ENCODE measurements at regions not wholly inside any gene's neighbourhood (a gene's known extent, or its start where the extent isn't known, plus 50 kb on each side); places are given as distances from the start of the nearest gene placed in this dataset.
"Not testable (repeated sequence)": the region's sequence is repeated elsewhere in the genome, so short reads cannot be mapped to it uniquely, and the experiment has no call there.

DNA sequence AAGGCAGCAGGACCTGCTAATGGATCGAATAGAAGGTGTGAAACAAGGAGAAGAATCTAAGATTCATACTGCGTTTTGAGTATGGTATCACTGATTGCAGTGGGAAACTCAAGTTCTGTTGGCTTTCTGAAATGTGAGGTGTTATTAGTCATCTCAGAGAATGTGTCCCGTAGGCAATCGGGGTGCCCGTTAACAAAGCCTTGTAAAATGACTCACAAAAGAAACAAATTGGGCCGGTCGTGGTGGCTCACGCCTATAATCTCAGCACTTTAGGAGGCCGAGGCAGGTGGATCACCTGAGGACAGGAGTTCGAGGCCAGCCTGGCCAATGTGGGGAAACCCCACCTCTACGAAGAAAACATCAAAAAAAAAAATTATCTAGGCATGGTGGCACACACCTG is 118.2 kb upstream of the C7orf33 start:
- DNase-seq, result no peak

DNA sequence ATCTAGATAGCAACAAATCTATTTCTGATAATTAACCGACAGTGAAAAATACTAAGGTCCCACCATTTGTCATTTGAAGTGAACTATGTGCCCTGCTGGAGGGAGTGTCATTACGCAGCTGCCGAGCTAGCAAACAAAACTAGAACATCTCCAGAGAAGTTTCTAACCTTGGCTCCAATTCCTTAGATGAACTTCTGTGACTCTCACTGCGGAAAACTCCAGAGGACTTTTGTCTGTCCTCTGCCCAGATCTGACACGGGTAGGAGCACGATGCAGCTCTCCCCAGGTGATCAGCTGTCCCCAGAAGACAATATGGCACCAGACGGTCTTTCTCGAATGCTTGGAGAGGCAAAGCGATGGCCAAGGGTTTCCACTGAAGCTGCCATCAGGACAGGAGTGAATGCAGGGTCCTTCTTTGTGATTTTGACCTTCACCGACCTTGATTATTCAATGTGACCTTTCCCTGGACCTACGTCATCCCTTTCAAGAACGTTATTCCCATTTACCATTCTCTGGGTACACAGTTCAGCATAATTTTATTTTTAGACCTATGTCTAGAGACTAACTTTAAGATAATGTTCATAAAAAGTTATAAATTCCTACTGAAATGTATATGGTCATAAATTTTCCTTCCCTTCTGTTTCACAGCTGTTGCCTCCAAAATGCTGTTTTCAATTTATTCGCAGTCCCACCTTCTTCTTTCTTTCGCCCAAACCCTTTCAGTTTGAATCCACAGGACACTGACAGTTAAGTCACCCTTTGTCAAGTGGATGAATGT is 116.7 kb upstream of the C7orf33 start:
- peak; percentile 14 for DNase-seq

DNA sequence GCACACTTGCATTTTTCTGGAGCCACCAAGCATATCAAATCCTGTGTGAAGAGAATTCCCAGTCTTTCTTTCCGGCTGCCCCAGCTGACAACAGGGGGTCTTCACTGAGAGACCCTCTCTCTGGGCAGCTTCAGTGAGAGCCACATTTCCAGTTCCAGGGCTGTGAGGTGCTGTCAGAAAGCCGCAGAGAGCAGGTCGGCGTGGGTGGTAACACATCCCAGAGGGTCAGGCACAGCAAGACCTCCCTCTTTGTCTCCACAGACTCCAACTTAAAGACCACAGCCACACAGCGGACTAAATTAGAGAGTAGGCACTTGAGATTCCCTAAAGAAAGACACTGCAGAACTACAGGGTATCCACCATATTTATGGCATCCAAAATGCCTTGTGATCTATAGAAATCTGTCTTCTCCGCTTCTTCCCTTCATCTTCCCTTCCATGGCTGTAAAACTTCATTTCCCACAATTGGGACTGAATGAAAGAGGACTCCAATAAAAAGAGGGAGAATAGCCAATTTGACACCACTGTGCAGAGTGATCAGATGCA is 116.0 kb upstream of the C7orf33 start:
- DNase-seq, result no peak

DNA sequence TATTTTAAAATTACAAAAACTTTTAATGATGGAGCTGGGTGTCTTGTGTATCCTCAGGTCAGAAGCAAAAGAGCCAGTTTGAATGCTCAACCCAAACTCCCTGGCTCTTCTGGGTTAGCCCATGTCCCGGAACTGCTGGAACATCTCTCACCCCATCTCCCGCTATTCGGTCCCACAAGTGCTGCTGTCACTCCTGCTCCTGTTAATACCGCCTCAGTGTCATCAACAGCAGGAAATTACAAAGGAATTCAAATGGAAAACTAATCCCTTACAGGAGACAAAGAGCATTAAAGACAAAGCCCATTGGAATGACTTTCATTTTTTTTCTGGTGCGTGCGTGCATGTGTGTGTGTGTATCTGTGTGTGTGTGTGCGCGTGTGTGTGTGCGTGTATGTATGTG is 112.0 kb upstream of the C7orf33 start:
- no peak for DNase-seq

DNA sequence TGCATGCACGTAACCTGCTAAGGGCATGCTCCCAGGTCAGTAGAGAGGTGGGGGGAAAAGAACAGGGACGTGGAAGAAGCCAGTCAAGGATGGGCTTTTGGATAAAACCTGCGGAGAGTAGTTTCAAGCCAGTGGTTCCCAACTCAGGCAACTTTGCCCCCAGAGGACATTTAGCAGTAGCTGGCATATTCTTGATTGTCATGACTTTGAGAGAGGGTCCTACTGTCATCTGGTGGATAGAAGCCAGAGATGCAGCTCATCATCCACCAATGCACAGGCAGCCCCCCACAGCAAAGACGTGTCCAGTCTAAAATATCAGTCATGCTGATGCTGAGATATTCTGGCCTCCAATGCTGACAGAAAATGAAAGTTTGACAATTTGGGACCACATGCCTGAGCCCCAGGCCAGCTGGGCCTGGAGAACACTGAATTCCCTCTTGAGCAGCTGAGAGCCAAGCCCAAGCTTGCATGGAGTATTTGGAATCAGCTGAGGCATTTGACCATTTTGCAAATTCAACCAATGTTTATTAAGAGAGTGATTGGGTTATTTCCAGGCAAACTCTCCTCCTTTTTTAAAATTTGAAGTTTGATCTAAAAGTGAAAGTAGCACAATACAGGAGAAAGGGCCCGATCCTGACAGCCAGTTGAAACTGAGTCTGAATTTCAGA is 110.0 kb upstream of the C7orf33 start:
- peak; percentile 37 for DNase-seq

DNA sequence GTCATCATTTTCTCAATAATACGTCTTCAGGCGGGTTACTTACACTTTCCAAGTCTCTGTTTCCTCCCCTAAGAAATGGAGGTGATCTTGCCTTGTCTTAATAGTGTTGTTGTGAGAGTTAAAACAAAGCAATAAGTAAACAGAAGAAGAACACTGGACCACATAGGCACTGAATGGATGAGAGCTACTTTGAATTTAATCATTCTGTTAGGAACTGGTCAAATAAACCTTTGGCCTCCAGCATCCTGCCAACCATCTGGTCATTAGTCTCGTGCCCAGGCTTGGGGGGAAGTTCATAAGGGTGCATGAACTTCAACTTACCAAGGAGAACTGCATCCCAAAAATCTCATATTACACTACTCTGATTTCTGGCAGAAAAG is 109.4 kb upstream of the C7orf33 start:
- DNase-seq, result no peak

DNA sequence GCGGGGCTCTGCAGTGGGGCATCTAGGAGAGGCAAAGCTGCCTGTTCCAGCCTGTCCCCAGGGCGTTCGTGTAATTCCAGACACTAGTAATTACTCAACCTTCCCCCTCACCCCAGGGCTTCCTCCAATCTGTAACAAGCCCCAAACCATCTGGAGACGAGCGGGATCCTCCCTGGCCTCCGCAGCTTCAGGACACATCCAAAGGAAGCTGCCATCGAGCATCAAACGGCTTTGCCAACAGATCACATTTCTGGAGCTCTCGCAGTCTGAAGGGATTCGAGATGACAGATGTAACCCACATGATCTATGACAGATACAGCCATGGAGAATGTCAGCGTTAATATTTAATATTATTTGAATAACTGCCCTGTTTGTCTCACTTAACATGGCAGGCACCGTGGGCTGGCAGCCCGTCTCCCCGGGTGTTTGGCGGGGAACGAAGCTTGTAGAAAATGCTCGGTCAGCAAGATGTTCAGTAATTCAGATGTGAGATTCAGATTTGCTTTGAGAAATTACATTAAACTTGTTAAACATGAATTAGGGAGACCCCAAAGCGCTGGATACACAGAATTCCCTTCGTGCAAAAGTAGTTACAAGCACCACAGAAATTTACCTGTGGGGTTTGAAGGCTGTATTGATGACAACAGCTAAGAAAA is 108.5 kb upstream of the C7orf33 start:
- DNase-seq, result peak; percentile 39

DNA sequence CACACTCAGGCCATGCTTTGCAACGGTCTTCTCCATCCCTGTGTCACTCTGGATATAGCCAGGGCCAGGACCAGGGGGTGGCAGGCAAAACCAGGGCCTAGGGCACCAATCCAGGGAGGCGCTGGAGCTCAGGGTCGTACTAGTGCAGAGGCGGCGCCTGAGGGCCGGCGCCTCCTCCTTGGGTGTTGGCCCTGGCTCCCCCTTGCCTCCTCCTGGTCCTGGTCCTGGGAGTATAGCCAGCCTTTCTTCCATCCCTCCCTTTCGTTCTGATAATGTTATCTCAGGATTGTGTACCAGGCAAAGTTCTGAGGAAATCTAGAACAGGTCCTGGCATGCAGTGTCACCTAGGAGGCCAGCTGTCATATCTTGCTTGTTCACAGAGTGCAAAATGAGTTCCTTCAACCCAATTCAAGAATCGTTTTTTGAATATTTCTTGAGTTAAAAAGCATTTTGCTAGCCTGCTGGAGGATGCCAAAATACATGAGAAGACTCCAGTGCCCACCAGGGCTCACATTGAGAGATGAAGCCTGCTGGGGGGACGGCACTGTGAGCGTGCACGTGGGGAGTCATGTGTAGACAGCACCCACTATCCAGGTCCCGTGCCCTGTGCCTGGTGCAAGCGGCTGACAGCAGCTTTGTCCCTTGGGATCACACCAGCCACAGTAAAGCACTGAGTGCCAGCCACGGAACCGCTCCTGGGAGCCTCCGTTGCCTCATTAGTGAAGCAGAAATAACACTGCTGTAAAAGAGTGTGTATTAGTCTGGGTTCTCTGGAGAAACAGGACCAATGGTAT is 106.9 kb upstream of the C7orf33 start:
- no peak for DNase-seq

DNA sequence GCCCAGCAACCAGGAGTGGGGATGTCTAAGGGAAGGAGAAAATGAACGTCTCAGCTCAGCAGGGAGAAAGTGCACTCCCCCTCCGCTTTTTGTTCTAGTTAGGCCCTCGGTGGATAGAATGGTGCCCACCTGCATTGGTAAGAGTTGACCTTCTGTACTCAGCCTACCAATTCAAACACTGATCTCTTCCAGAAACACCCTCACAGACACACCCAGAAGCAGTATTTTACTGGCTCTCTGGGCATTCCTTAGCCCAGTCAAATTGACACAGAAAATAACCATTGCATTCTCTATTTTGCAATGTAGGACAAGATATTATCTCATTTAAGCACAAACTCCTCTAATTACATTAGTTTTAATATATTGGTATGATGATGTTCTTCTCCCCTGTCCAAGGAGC is 106.1 kb upstream of the C7orf33 start:
- no peak for DNase-seq

DNA sequence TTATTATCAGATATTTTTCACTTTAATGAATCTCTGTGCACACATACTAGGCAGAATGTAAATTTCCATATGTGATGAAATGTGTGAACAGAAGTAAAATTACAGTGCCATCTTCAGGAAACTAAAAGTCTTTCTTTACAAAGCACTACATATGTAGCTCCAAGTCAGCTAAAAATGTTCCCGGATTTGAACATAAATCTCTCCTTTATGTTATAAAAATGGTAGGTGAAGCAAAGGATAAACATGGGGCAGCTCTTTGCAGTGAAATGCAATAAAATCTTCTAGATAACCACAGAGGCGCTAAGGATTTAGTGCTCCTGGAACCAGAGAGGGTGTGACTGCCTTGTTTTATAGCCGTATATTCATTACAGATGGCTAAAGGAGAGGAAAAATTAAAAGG is 104.9 kb upstream of the C7orf33 start:
- peak; percentile 35 for DNase-seq

DNA sequence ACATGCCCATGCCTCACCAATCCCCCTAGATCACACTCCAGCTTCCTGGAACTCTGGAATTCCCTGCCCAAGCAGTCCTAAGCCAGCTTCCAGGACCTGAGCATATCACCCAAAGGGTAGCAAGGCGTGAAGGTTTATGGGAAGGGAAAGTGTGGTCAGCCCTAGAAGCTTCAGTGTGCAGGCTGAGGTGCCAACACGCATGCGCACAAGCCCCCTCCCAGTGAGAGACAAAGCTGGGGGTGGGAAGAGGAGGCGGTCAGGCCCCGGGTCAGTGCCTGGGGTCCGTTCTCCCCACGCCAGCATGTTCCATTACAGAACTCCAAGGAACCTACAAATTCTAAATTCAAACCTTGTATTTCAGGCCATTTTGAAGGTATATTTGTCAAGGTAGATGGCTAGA is 103.6 kb upstream of the C7orf33 start:
- no peak for DNase-seq

DNA sequence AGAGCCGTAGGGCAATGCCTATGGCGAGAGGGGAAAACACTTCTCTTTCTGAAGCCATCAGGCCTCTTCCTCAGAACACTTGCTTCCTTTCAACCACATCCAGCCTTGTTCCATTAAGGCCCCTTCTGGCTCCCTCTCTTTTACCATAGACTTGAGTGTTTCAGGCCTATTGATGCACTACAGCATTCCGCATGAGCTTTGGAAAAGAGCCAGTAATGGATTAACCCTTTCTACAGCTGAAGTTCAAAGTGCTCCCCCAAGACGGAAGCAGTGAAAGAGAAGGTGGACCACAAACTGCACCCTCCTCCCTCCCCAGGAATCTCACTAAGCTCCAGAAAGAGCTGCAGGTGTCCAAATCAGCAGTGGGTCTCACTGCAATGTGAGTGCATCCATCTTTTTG is 102.7 kb upstream of the C7orf33 start:
- no peak for DNase-seq

DNA sequence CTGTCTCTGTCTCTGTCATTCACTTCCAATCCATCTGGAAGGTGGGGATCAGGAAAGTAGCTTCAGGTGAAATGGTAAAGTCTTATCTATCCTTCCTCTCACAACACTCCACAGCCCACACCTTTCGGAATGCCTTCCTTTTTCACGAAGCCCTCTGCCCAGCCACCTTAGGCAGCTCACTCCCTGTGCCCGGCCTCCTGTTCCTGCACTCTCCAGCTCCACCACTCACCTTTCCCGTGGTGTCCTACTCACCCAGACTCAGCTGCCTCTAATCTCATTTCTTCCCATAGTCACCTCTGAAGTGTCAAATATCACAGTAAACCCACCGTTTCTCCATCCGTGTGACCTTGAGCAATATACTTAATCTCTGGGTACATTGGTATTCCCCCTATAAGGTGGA is 100.9 kb upstream of the C7orf33 start:
- no peak for DNase-seq

DNA sequence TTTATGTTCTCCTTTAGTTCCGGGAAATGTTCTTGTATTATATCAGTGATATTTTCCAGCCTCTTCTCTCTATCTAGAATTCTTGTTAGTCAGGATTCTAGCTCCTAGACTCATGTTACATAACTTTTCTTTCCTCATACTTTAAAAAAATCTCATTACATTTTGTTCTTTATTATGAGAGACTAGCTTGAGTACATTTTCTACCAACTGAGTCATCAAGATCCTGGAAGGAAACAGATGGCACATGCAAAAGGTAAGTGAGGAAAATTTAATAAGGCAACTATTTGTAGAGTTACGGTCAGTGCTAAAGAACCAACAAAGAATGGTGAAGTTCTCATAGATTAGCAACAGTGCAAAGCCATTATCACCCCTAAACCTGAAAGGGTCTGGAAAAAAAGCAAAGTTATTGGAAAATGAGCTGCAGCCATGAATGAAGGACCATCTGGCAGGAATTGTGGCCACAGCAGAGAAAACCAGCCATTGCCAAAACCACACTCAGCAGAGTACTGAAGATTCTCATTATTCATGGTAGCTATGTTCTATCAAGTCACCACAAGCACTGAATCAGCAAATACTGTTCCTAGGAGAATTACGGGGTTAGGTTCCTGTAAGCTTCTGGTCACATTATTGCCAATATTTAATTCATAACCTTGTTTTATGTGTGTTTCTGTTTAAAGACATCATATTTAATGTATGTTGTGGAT is 98.3 kb upstream of the C7orf33 start:
- no peak for DNase-seq

DNA sequence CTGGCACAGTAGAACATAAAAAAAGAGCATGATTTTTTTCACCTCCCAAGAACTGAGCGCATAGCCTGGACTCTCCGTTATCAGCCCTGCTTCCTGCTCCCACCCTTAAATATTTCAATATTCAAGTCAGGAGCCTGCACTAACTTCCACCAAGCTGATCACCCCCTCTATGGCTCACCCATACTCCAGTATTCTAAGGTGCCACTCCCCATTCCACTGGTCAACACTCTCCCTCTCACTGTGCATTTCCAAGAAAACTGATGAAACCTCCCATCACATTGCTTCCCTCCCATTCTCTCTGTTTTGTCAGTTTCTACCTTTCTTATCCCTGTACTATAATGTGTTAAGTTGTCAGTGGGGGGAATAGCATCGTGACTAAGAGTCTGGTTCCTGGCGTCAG is 95.0 kb upstream of the C7orf33 start:
- DNase-seq, result no peak

DNA sequence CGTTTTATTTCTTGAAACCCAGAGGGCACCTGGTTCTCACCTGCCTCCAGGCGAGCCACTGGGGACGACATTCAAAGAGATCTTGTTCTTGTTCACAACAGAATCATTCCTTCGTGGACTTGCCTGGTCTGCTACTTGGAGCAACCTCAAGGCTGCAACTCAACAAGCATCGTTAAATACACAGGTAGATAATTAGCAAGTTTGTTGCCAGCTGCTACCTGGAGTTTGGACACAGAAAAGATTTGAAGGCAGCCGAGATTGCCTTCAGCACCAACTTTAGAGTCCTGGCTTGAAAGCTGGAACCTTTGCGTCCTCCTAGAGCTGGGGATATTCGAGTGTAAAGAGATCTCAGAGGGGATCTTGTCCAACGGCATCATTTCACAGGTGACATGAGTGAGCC is 89.6 kb upstream of the C7orf33 start:
- no peak for DNase-seq

DNA sequence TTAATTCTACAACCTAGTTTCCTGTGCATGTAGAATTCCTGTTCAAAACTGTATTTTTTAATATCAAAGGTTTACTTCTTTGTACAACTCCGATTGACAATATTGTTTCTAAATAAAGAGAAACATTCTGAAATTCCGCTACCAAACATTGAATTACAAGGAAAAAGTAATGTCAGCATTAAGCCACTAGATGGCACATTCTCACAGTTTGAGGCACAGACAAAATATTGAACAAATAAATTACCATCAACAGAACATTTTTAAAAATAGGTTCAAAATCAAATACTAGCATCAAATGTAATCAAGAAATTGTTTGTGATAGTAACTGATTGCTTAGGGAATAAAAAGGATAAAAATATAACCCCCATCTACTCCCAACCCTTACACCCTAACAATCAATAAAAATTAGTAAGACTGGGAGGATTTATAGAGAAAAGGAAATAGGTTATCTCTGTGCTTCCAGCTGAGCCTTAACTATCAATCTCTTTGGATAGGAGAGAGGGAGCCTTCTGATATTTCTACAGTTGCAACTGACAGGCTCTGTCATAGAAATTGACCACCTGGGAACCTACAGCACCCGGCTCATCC is 86.6 kb upstream of the C7orf33 start:
- DNase-seq, result peak; percentile 26

DNA sequence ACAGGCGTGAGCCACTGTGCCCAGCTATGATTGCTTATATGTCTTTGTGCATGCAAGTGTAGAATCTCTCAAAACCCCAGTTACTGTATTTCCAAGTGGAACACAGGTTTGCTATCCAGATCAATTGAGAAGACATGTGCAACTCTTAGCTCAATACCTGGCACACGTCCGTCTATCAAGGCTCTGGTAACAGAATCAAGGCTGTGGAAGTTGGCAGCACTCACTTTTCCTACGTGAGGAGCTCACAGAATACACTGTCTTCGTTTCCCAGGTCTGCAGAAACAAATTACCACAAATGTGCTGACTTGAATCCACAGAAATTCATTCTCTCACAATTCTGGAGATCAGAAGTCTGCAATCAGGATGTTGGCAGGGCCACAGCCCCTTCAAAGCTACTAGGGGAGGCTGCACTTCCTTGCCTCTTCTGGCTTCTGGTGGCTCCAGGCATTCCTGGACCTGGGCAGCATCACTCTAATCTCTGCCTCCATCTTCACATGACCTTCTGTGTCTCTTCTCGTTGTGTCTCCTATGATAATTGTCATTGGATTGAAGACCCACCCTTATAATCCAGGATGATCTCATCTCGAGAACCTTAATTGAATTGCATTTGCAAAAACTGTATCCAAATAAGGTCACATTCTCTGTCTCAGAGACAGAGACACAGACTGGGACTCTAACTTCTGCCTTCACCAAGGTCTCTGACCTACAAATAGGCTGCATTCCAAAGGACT is 84.8 kb upstream of the C7orf33 start:
- no peak for DNase-seq

DNA sequence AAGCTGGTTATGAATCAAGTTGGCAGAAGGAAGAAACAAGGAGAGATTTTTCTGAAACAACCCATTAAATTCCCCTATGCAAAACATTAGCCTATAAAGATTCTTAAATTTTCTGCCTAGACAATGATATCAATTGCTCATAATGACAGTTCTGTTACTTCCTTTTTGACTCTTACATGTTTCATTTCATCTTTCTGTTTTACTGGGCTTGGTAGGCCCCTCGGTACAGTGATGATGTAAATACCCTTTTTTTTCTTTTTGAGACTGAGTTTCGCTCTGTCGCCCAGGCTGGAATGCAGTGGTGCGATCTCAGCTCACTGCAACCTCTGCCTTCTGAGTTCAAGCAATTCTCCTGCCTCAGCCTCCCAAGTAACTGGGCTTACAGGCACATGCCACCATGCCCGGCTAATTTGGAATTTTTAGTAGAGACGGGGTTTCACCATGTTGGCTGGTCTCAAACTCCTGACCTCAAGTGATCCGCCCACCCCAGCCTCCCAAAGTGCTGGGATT is 83.4 kb upstream of the C7orf33 start:
- DNase-seq, result not testable (repeated sequence)

DNA sequence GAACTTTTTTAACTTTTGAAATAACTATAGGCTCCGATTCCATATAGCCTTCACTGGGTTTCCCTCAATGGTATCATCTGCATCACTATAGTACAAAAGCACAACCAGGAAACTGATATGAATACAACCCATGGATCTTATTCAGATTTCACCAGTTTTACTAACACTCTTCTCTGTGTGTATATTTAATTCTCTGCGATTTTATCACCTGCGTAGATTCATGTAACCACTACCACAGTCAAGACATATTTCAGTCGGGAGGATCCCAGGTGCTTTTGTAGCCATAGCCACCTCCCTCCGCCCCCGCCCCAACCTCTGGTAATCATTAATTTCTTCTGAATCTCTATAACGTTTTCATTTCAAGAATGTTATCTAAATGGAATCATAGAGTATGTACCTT is 82.8 kb upstream of the C7orf33 start:
- no peak for DNase-seq

DNA sequence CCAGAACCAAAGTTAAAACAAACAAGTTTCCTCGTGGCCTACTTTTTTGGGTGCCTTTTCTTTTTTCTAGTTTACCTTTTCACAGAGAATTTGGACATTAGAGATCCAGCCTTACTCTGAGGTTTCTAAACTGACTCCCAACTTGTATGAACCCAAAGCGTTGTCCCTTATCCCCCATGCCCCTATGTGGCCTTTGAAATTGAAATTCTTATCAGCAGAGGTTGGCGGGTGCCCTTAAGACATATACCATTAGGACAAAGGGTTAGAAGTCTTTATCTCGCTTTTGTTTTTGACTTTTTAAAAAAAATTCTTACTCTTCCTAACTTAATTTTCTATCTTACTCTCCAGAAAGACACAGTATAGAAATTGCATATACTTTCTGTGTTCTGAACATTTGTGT is 76.3 kb upstream of the C7orf33 start:
- no peak for DNase-seq

Data from skin of body (tissue), 1 donor.